ENCODE measurements at regions not wholly inside any gene's neighbourhood (a gene's known extent, or its start where the extent isn't known, plus 50 kb on each side); places are given as distances from the start of the nearest gene placed in this dataset.

DNA sequence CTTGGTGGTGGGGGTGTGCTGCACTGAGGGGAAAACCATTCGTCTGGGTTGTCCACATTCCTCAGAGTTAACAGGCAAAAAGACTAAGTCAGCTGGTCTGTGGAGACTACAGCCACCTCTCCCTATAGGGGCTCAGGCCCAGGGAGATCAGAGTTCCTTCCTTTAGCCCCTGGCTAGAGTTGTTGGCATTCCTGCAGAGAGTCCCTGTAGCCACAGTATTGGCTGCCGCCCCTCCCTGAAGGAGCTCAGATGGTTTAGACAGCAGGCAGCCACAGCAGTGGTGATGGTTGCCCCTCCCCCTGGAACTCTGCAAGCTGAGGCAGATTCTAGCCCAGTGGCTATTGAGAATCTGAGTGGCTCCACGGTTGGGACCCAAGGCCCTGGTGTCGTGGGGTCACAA is 1072.5 kb upstream of the ATXN7L3B start:
- TF ChIP-seq, protein P1, sequence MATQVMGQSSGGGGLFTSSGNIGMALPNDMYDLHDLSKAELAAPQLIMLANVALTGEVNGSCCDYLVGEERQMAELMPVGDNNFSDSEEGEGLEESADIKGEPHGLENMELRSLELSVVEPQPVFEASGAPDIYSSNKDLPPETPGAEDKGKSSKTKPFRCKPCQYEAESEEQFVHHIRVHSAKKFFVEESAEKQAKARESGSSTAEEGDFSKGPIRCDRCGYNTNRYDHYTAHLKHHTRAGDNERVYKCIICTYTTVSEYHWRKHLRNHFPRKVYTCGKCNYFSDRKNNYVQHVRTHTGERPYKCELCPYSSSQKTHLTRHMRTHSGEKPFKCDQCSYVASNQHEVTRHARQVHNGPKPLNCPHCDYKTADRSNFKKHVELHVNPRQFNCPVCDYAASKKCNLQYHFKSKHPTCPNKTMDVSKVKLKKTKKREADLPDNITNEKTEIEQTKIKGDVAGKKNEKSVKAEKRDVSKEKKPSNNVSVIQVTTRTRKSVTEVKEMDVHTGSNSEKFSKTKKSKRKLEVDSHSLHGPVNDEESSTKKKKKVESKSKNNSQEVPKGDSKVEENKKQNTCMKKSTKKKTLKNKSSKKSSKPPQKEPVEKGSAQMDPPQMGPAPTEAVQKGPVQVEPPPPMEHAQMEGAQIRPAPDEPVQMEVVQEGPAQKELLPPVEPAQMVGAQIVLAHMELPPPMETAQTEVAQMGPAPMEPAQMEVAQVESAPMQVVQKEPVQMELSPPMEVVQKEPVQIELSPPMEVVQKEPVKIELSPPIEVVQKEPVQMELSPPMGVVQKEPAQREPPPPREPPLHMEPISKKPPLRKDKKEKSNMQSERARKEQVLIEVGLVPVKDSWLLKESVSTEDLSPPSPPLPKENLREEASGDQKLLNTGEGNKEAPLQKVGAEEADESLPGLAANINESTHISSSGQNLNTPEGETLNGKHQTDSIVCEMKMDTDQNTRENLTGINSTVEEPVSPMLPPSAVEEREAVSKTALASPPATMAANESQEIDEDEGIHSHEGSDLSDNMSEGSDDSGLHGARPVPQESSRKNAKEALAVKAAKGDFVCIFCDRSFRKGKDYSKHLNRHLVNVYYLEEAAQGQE (IDR thresholded peaks at IDR 0.05; ENCODE audit: borderline replicate concordance): no peak
- TF ChIP-seq, protein P2, sequence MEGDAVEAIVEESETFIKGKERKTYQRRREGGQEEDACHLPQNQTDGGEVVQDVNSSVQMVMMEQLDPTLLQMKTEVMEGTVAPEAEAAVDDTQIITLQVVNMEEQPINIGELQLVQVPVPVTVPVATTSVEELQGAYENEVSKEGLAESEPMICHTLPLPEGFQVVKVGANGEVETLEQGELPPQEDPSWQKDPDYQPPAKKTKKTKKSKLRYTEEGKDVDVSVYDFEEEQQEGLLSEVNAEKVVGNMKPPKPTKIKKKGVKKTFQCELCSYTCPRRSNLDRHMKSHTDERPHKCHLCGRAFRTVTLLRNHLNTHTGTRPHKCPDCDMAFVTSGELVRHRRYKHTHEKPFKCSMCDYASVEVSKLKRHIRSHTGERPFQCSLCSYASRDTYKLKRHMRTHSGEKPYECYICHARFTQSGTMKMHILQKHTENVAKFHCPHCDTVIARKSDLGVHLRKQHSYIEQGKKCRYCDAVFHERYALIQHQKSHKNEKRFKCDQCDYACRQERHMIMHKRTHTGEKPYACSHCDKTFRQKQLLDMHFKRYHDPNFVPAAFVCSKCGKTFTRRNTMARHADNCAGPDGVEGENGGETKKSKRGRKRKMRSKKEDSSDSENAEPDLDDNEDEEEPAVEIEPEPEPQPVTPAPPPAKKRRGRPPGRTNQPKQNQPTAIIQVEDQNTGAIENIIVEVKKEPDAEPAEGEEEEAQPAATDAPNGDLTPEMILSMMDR (IDR thresholded peaks at IDR 0.05; ENCODE audit: poor library complexity, severe bottlenecking): no peak
- TF ChIP-seq EZH2 (IDR thresholded peaks at IDR 0.05; ENCODE audit: borderline replicate concordance, insufficient read depth, low read length, poor library complexity, severe bottlenecking): no peak

Data from neural cell (in vitro differentiated cells).